ENCODE measurements at regions not wholly inside any gene's neighbourhood (a gene's known extent, or its start where the extent isn't known, plus 50 kb on each side); places are given as distances from the start of the nearest gene placed in this dataset.

DNA sequence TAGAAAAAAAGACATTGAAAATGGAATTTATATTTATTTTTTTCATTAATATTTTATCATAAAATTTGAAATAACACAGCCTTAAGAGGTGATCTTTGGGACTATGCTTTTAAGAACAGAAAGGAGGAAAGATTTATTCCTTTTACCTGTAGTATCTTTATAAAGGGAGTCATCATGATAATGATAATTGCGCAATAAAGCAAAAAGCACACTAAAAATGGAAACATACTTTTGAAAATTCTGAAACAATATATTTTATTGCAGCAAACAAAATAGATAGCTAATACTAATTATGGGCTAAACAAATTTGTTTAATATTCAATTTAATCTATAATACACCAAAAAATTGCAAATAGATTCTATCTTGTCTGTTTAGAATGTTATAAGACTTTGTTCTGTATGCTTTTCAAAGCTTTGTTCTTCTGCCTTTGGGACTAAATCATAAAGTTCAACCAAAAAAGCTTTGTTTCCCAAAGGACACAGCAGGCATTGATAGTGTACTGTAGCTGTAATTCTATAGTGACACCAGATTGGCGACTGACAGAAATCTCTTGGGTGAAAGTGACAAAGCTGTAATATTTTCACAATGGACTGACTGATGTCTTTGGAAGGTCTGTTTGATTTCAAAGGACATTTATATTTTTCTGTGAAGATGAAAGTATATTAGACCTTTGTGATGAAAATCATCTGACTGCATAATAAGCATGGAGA is 2156.6 kb upstream of the TENM3 start:
- no peak for FAIRE-seq
- TF ChIP-seq POLR2AphosphoS5 (IDR thresholded peaks at IDR 0.05; ENCODE audit: low read depth, low read length): no peak
- no peak for TF ChIP-seq POLR2A (IDR thresholded peaks at IDR 0.05; ENCODE audit: low read depth, low read length)
- TF ChIP-seq TAF1 (IDR thresholded peaks at IDR 0.05; ENCODE audit: borderline replicate concordance, low read depth, low read length): no peak
- no peak for DNase-seq (ENCODE audit: insufficient read length)

DNA sequence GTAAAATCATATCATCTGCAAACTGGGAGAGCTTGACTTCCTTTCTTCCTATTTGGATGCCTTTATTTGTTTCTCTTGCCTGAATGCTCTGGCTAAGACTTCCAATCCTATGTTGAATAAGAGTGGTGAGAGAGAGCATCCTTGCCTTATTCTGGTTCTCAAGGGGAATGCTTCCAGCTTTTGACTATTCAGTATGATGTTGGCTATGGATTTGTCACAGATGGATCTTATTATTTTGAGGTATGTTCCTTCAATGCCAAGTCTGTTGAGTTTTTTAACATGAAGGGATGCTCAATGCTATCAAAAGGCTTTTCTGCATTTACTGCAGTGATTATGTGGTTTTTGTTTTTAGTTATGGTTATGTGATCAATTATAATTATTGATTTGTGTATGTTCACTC is 2144.6 kb upstream of the TENM3 start:
- FAIRE-seq: no peak
- no peak for DNase-seq (ENCODE audit: insufficient read length)
- TF ChIP-seq POLR2AphosphoS5 (IDR thresholded peaks at IDR 0.05; ENCODE audit: low read depth, low read length): no peak
- TF ChIP-seq TAF1 (IDR thresholded peaks at IDR 0.05; ENCODE audit: borderline replicate concordance, low read depth, low read length): no peak
- no peak for TF ChIP-seq POLR2A (IDR thresholded peaks at IDR 0.05; ENCODE audit: low read depth, low read length)

DNA sequence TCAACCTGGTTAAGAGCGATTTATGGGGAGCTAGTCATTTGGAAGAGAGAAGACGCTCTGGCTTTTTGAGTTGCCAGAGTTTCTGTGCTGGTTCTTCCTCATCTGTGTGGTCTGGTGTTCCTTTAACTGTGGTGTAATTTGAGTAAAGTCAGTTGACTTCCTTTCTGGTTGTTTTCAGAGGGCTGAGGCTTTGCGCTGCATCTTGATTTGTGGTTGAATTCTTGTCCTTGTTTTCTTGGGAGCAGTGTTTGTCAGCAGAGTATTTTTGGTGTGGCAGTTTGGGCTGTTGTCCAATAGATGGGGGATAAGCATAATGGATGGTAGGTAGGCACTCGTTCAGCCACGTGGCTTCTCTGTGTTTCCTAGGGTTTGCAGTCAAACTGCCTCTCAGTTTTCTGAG is 2143.2 kb upstream of the TENM3 start:
- DNase-seq (ENCODE audit: insufficient read length): no peak
- FAIRE-seq: no peak
- TF ChIP-seq TAF1 (IDR thresholded peaks at IDR 0.05; ENCODE audit: borderline replicate concordance, low read depth, low read length) (no peak), POLR2AphosphoS5 (IDR thresholded peaks at IDR 0.05; ENCODE audit: low read depth, low read length) (no peak), POLR2A (IDR thresholded peaks at IDR 0.05; ENCODE audit: low read depth, low read length) (no peak)

DNA sequence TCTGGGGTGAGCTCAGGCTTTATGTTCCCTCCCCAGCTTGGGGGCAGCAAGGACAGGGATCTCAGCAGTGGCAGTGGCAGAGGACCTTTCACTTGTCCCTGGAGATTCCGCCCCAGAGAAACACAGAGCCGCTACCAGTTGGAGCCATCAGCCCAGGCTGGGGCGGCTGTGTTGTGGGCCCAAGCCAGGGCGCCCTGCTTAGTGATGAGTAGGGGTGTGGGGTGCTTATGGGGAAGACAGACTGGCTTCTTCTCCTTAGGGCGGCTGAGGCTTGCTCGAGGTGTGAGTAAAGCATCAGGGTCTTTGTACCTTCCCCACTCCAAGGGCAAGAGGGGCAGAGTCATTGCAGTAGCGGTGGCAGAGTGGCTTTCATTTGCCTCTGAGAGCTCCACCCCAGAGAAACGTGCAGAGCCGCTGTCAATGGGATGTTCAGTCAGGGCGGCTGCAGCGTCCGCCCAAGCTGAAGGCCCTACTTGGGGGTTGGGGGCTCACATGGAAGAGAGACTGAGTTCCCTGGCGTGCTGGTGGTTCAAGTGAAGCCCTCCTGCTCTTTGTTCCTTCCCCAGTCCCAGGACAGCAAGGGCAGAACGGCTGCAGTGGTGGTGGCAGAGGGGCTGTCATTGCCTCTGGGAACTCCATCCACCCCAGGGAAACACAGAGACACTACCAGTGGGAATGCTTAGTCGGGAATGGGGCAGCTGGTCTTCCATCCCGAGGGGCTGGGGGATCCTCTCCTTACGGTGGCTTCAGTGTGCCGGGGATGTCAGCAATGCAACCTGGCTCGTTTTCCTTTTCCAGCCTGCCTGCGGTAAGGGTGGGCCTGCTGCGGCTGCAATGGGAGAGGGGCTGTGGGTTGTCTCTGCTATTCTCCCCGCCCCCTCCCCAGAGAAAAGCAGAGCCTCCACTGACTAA is 2142.5 kb upstream of the TENM3 start:
- TF ChIP-seq POLR2A (IDR thresholded peaks at IDR 0.05; ENCODE audit: low read depth, low read length) (no peak), TAF1 (IDR thresholded peaks at IDR 0.05; ENCODE audit: borderline replicate concordance, low read depth, low read length) (no peak)
- DNase-seq (ENCODE audit: insufficient read length): no peak
- no peak for FAIRE-seq

DNA sequence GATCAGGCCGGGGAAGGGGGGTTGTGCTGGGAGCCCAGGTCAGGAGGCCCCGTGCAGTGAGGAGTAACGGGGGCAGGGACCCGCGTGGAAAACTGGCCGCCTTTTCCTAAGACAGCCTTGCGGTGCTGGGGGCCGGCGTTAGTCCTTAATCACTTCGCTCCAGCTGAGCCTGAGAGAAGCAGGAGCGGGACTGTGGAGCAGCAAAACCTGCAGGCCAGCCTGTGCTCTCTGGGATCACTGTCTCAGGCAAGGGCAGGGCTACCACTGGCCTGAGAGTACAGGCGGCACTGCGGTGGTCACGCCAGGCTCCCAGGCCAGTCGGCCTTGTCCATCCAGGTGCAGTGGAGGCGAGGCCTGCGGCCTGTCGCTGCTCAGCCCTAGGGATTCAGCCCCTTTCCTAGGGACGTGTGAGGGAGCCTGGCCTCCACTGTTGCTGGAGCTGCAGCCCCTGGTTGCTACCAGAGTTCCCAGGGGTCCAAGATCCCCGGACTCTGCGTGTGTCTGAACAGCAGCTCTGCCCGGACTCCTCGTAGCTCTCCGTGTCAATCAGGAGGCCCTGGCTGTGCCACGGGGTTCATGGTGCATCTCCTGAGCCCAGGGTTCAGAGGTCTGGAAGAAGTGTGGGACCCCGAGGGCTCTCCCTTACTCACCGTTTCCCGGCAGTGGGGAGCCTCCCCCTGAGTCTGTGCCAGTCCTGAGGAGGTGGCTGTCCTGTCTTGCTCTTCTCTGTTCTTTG is 2141.7 kb upstream of the TENM3 start:
- FAIRE-seq (no peak), DNase-seq (ENCODE audit: insufficient read length) (no peak)
- TF ChIP-seq POLR2AphosphoS5 (IDR thresholded peaks at IDR 0.05; ENCODE audit: low read depth, low read length) (no peak), POLR2A (IDR thresholded peaks at IDR 0.05; ENCODE audit: low read depth, low read length) (no peak), TAF1 (IDR thresholded peaks at IDR 0.05; ENCODE audit: borderline replicate concordance, low read depth, low read length) (no peak)

DNA sequence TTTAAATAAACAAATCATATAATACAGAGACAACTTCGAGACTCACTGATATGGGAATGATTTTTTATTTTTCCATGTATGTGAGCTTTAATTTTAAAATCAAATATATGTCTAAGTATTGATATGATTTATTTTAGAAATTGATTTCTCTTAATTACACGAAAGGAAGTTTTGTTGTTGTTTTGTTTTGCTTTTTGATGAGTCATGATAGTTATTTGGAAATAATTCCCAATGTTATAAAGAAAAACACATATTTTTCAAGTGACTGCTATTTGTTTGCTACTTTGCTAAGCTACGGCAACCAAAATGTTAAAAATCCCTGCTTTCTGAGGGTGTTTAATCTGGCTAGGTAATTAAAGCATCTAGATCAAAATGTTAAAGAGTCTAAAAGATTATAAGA is 2139.4 kb upstream of the TENM3 start:
- DNase-seq (ENCODE audit: insufficient read length) (no peak), FAIRE-seq (no peak)
- TF ChIP-seq POLR2AphosphoS5 (IDR thresholded peaks at IDR 0.05; ENCODE audit: low read depth, low read length) (no peak), POLR2A (IDR thresholded peaks at IDR 0.05; ENCODE audit: low read depth, low read length) (no peak), TAF1 (IDR thresholded peaks at IDR 0.05; ENCODE audit: borderline replicate concordance, low read depth, low read length) (no peak)

DNA sequence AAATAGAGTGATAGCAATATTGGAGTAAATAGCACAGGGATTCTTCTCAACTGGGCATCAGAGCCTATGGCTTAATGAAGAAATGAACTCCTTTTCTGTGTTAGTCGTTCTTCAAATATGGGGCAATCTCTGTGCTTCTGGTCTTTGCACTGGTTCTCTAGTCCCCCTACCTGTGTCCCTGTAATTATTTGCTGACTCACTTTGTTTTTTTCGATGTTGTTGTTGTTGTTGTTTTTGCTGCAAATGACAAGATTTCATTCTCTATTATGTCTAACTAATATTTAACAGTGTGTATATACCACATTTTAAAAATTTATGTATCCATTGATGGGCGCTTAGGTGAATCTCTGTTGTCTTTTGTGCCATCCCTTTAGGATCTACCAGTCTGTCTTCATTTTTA is 2137.8 kb upstream of the TENM3 start:
- no peak for TF ChIP-seq TAF1 (IDR thresholded peaks at IDR 0.05; ENCODE audit: borderline replicate concordance, low read depth, low read length)
- TF ChIP-seq POLR2A (IDR thresholded peaks at IDR 0.05; ENCODE audit: low read depth, low read length): no peak
- TF ChIP-seq POLR2AphosphoS5 (IDR thresholded peaks at IDR 0.05; ENCODE audit: low read depth, low read length): no peak
- FAIRE-seq (no peak), DNase-seq (ENCODE audit: insufficient read length) (no peak)

DNA sequence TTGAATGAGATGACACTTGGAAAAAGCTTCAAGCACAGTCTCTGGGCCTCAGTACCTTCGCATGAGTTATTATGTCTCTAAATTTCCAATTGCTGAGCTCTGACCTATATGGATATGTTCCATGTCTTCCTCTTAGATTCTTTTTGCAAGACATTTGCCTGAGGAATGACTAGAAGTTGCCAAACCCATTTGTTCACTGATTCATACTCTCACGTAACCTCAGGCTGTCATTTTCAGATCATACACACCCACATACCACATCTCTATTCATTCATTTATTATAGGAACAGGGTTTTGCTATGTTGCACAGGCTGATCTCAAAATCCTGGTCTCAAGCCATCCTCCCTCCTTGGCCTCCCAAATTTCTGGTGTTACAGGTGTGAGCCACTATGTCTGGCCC is 2137.1 kb upstream of the TENM3 start:
- DNase-seq (ENCODE audit: insufficient read length): no peak
- no peak for FAIRE-seq
- TF ChIP-seq TAF1 (IDR thresholded peaks at IDR 0.05; ENCODE audit: borderline replicate concordance, low read depth, low read length) (no peak), POLR2A (IDR thresholded peaks at IDR 0.05; ENCODE audit: low read depth, low read length) (no peak), POLR2AphosphoS5 (IDR thresholded peaks at IDR 0.05; ENCODE audit: low read depth, low read length) (no peak)

DNA sequence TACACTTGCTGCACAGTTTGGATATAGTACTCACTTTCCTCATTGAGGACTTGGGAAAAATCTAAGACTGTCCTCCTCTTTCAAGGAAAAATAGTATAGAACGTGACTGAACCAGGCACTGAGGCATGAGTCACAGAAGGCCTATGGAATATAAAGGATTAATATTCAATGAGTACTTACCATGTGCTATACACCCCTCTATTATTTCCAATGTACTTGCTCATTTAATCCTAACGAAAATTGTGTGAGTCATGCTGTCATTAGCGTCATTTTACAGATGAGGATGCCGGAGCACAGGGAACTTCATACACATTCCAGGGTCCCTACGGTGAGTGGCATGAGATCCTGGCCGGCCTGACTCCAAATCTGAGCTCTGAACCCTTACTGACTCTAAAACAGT is 2136.2 kb upstream of the TENM3 start:
- FAIRE-seq (no peak), DNase-seq (ENCODE audit: insufficient read length) (no peak)
- no peak for TF ChIP-seq POLR2A (IDR thresholded peaks at IDR 0.05; ENCODE audit: low read depth, low read length)
- TF ChIP-seq TAF1 (IDR thresholded peaks at IDR 0.05; ENCODE audit: borderline replicate concordance, low read depth, low read length): no peak
- TF ChIP-seq POLR2AphosphoS5 (IDR thresholded peaks at IDR 0.05; ENCODE audit: low read depth, low read length): no peak

DNA sequence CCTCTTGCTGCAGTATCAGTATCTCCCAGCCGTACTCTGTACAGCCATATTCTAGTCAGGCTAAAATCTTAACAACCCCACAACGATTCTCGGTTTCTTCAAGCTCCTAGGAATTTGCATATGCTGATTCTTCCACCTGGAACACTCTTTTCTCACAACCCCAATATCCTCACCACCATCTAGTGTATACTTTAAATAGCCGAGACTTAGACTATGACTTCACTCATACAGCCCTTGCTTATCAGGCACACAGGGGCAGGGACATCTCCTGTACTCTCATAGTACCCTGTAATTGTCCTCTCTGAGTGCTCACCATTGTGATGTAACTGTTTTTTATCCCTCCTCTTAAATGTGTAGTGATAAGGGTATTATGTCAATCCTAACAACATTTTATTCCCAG is 2126.4 kb upstream of the TENM3 start:
- FAIRE-seq (no peak), DNase-seq (ENCODE audit: insufficient read length) (no peak)
- TF ChIP-seq TAF1 (IDR thresholded peaks at IDR 0.05; ENCODE audit: borderline replicate concordance, low read depth, low read length) (no peak), POLR2A (IDR thresholded peaks at IDR 0.05; ENCODE audit: low read depth, low read length) (no peak), POLR2AphosphoS5 (IDR thresholded peaks at IDR 0.05; ENCODE audit: low read depth, low read length) (no peak)

DNA sequence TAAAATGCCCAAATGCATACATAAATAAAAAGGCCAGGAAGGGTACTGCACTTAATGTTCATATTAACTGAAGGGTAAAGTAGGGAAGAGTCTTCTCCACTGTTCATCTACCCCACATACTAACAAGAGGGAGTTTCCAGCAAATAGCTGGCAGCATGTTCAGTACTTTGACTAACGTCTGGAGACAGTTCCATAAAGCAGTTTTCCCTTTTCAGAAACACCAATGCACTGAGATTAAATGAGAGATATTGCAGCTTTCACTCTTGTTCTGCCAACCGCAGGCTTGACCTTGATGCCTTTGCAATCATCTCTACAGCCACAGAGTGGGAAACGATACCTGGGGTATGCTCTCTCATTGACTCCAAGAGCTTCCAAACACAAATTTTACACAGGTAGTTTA is 2123.1 kb upstream of the TENM3 start:
- TF ChIP-seq TAF1 (IDR thresholded peaks at IDR 0.05; ENCODE audit: borderline replicate concordance, low read depth, low read length) (no peak), POLR2AphosphoS5 (IDR thresholded peaks at IDR 0.05; ENCODE audit: low read depth, low read length) (no peak), POLR2A (IDR thresholded peaks at IDR 0.05; ENCODE audit: low read depth, low read length) (no peak)
- DNase-seq (ENCODE audit: insufficient read length) (no peak), FAIRE-seq (no peak)
